ENCODE measurements at regions not wholly inside any gene's neighbourhood (a gene's known extent, or its start where the extent isn't known, plus 50 kb on each side); places are given as distances from the start of the nearest gene placed in this dataset.
"Not testable (repeated sequence)": the region's sequence is repeated elsewhere in the genome, so short reads cannot be mapped to it uniquely, and the experiment has no call there.

DNA sequence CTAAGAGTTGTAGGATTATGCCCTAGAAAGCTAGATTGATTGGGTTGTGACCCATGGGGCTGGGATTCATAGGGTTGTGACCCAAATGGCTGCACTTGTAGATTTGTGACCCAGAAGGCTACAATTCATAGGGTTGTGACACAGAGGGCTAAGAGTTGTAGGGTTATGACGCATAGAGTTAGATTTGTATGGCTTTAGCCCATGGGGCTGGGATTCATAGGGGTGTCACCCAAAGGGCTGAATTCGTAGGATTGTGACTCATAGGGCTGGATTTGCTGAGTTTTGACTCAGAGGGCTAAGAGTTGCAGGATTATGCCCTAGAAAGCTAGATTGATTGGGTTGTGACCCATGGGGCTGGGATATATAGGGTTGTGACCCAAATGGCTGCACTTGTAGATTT is 126.6 kb downstream of the CRLF2 start:
- not testable (repeated sequence) for H3K27me3 ChIP-seq (ENCODE audit: control insufficient read depth, insufficient read depth, low read length); H3K4me1 ChIP-seq (ENCODE audit: control insufficient read depth, insufficient read depth, low read length); DNase-seq; H3K4me3 ChIP-seq (ENCODE audit: low read length); H3K9me3 ChIP-seq (replicated peaks; ENCODE audit: control insufficient read depth, low read depth, low read length); H3K36me3 ChIP-seq (ENCODE audit: control insufficient read depth, insufficient read depth, low read length); H3K27ac ChIP-seq (ENCODE audit: low read length)
- 84% methylated on average over 2 of the region's 2 CpGs for WGBS (ENCODE audit: insufficient coverage)

DNA sequence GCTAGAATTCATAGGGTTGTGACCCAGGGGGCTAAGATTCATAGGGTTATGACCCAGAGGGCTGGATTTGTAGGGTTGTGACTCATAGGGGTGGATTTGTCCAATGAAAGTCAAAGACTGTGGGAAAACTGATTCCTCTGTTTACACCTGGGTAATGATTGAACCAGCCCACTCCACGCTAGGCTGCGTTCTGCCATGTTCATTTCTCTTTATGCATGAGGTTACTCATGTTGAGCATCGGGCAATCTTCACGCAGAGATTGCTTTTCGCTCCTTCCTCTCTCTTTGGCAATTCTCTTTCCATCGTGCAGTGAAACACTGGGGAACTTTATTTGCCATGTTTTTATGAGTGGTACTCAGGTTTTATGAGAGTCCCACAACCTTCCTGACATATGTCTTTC is 127.8 kb downstream of the CRLF2 start:
- DNase-seq, result no peak
- Histone ChIP-seq H3K4me1 (ENCODE audit: control insufficient read depth, insufficient read depth, low read length) (no peaks in the 10 kb centered on the region), H3K9me3 (replicated peaks; ENCODE audit: control insufficient read depth, low read depth, low read length) (peaks cover 3% of the 10 kb centered on the region), H3K27ac (ENCODE audit: low read length) (no peak overlapping the region), H3K4me3 (ENCODE audit: low read length) (no peak overlapping the region), H3K27me3 (ENCODE audit: control insufficient read depth, insufficient read depth, low read length) (no peaks in the 10 kb centered on the region), H3K36me3 (ENCODE audit: control insufficient read depth, insufficient read depth, low read length) (no peaks in the 10 kb centered on the region)
- 88% methylated on average over 4 of the region's 6 CpGs for WGBS (ENCODE audit: insufficient coverage)

DNA sequence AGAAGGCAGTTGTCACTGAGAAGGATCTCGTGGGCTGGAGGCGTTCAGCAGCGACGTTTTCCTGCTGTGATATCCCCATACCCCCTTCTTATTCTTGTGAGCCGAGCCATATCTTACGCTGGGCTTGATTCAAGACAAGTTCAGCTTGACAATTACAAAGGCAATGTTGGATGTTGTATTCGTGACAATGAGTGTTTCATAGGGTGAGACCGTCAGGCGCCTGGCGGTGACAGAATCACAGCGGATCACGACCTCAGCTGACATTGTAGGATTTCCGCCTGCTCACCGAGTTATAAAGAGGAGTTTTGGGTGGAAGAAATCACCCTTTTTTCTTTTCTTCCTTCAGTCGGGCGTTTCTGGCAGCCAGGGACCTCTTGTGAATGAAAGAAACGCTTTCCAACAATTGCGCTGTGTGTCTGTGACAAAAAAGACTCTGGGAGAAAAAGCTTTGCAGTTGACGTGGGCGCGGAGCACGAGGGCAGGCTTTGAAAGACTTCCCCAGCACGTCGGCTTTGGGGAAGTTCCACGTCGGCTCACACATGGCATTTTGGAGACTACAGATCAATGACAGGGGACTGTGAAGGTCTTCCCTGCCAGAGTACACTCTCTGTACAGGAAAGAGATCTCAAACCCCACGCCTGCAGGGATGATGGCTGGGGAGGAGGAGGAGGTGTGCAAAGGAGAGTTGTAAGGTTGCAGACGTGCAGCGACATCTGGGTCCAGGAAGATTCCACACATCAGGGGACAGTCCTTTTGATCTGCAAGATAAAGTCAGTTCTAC is 135.4 kb downstream of the CRLF2 start:
- Histone ChIP-seq H3K9me3 (replicated peaks; ENCODE audit: control insufficient read depth, low read depth, low read length) (peaks cover 4% of the 10 kb centered on the region), H3K27me3 (ENCODE audit: control insufficient read depth, insufficient read depth, low read length) (peaks cover 4% of the 10 kb centered on the region), H3K4me3 (ENCODE audit: low read length) (no peak overlapping the region), H3K27ac (ENCODE audit: low read length) (no peak overlapping the region), H3K4me1 (ENCODE audit: control insufficient read depth, insufficient read depth, low read length) (no peaks in the 10 kb centered on the region), H3K36me3 (ENCODE audit: control insufficient read depth, insufficient read depth, low read length) (no peaks in the 10 kb centered on the region)
- 21% methylated on average over 18 of the region's 29 CpGs for WGBS (ENCODE audit: insufficient coverage)
- peak; percentile 26 for DNase-seq

DNA sequence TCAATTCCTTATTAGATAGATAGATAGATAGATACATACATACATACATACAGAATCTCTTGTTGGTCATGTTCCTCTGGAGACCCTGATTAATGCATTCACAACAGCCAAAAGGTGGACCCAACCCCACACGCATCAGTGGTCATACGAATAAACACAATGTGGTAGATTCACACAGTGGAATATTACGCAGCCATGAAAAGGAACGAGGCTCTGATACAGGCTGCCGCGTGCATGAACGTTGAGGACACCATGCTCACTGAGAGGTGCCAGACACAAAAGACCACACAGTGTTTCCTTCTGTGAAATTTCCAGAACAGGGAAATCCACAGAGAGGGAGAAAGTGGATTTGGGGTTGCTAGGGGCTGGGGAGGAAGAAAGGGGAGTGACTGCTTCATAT is 136.7 kb downstream of the CRLF2 start:
- Histone ChIP-seq H3K4me3 (ENCODE audit: low read length) (no peak overlapping the region), H3K4me1 (ENCODE audit: control insufficient read depth, insufficient read depth, low read length) (no peaks in the 10 kb centered on the region), H3K9me3 (replicated peaks; ENCODE audit: control insufficient read depth, low read depth, low read length) (peaks cover 4% of the 10 kb centered on the region), H3K27ac (ENCODE audit: low read length) (no peak overlapping the region), H3K36me3 (ENCODE audit: control insufficient read depth, insufficient read depth, low read length) (no peaks in the 10 kb centered on the region), H3K27me3 (ENCODE audit: control insufficient read depth, insufficient read depth, low read length) (peaks cover 4% of the 10 kb centered on the region)
- no peak for DNase-seq
- WGBS (ENCODE audit: insufficient coverage), result 98% methylated on average over 7 of the region's 7 CpGs

DNA sequence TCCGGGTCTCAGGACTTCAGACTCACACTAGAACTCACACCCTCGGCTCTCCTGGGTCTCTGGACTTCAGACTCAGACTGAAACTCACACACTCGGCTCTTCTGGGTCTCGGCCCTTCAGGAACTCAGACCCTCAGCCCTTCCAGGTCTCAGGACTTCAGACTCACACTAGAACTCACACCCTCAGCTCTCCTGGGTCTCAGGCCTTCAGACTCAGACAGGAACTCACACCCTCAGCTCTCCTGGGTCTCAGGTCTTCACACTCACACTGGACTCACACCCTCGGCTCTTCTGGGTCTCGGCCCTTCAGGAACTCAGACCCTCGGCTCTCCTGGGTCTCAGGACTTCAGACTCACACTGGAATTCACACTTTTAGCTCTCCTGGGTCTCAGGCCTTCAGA is 137.3 kb downstream of the CRLF2 start:
- no peak overlapping the region for H3K27ac ChIP-seq (ENCODE audit: low read length)

DNA sequence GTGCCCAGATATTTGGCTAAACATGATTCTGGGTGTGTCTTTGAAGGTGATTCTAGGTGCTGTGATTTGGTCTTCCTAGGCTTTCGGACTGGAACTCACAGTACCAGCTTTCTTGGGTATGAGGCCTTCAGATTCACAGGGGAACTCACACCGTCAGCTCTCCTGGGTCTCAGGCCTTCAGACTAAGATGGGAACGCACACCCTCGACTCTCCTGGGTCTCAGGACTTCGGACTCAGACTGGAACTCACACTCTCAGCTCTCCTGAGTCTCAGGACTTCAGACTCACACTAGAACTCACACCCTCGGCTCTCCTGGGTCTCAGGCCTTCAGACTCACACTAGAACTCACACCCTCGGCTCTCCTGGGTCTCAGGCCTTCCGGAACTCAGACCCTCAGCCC is 137.7 kb downstream of the CRLF2 start:
- no peak for DNase-seq
- Histone ChIP-seq H3K27ac (ENCODE audit: low read length) (no peak overlapping the region), H3K9me3 (replicated peaks; ENCODE audit: control insufficient read depth, low read depth, low read length) (peaks cover 4% of the 10 kb centered on the region), H3K4me1 (ENCODE audit: control insufficient read depth, insufficient read depth, low read length) (no peaks in the 10 kb centered on the region), H3K27me3 (ENCODE audit: control insufficient read depth, insufficient read depth, low read length) (peaks cover 4% of the 10 kb centered on the region), H3K36me3 (ENCODE audit: control insufficient read depth, insufficient read depth, low read length) (no peaks in the 10 kb centered on the region), H3K4me3 (ENCODE audit: low read length) (no peak overlapping the region)
- WGBS (ENCODE audit: insufficient coverage), result 55% methylated on average over 8 of the region's 8 CpGs

More for the DNA sequence above, 137.3 kb downstream of the CRLF2 start:
- no peaks in the 10 kb centered on the region for H3K36me3 ChIP-seq (ENCODE audit: control insufficient read depth, insufficient read depth, low read length)
- peaks cover 4% of the 10 kb centered on the region for H3K27me3 ChIP-seq (ENCODE audit: control insufficient read depth, insufficient read depth, low read length)
- DNase-seq, result no peak
- 86% methylated on average over 7 of the region's 7 CpGs for WGBS (ENCODE audit: insufficient coverage)
- no peaks in the 10 kb centered on the region for H3K4me1 ChIP-seq (ENCODE audit: control insufficient read depth, insufficient read depth, low read length)
- H3K9me3 ChIP-seq (replicated peaks; ENCODE audit: control insufficient read depth, low read depth, low read length), result peaks cover 4% of the 10 kb centered on the region
- no peak overlapping the region for H3K4me3 ChIP-seq (ENCODE audit: low read length)

DNA sequence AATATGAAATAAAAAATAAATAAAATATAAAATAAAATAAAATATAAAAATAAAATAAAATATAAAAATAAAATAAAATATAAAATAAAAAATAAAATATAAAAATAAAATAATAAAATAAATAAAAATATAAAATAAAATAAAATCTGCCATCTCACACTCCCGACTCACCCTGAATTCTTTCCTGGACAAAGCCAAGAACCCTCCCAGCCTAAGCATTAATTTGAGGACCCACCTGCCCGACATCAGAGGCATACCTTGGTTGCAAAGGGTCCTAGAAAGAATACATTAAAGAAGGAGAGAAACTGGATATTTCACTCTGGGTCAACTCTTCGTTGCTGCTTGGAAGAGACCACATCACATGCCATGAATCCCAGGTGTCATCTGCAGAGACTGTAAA is 138.3 kb downstream of the CRLF2 start:
- Histone ChIP-seq H3K27me3 (ENCODE audit: control insufficient read depth, insufficient read depth, low read length) (peaks cover 4% of the 10 kb centered on the region), H3K4me3 (ENCODE audit: low read length) (no peak overlapping the region), H3K27ac (ENCODE audit: low read length) (no peak overlapping the region), H3K9me3 (replicated peaks; ENCODE audit: control insufficient read depth, low read depth, low read length) (peaks cover 4% of the 10 kb centered on the region), H3K4me1 (ENCODE audit: control insufficient read depth, insufficient read depth, low read length) (no peaks in the 10 kb centered on the region), H3K36me3 (ENCODE audit: control insufficient read depth, insufficient read depth, low read length) (no peaks in the 10 kb centered on the region)
- 80% methylated on average over 1 of the region's 3 CpGs for WGBS (ENCODE audit: insufficient coverage)
- DNase-seq, result no peak

DNA sequence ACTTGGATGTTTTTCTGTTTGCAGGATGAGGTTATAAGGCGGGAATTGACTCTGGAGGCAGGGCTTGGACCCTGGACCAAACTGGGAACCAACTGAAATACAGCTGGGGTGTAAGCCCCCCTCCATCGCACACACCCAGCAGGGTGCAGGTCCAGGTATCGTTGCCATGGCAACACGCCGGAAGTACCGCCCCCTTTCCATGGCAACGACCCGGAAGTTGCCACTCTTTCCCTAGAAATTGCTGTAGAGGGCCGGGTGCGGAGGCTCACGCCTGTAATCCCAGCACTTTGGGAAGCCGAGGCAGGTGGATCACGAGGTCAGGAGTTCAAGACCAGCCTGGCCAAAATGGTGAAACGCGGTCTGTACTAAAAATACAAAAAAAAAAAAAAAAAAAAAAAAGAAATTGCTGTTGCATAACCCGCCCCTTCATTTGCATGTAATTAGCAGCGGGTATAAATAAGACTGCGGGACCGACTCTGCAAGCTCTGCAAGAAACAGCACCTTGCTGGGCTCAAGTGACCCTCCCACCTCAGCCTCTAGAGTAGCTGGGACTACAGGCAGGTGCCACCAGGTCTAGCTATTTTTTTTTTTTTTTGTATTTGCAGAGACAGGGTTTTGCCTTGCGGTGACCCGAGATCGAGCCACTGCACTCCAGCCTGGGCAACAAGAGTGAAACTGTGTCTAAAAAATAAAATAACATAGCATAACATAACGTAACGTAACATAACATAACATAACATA is 139.6 kb downstream of the CRLF2 start:
- no peak for DNase-seq
- Histone ChIP-seq H3K27me3 (ENCODE audit: control insufficient read depth, insufficient read depth, low read length) (peaks cover 4% of the 10 kb centered on the region), H3K36me3 (ENCODE audit: control insufficient read depth, insufficient read depth, low read length) (no peaks in the 10 kb centered on the region), H3K27ac (ENCODE audit: low read length) (no peak overlapping the region), H3K9me3 (replicated peaks; ENCODE audit: control insufficient read depth, low read depth, low read length) (peaks cover 4% of the 10 kb centered on the region), H3K4me1 (ENCODE audit: control insufficient read depth, insufficient read depth, low read length) (no peaks in the 10 kb centered on the region), H3K4me3 (ENCODE audit: low read length) (no peak overlapping the region)
- 88% methylated on average over 9 of the region's 24 CpGs for WGBS (ENCODE audit: insufficient coverage)

DNA sequence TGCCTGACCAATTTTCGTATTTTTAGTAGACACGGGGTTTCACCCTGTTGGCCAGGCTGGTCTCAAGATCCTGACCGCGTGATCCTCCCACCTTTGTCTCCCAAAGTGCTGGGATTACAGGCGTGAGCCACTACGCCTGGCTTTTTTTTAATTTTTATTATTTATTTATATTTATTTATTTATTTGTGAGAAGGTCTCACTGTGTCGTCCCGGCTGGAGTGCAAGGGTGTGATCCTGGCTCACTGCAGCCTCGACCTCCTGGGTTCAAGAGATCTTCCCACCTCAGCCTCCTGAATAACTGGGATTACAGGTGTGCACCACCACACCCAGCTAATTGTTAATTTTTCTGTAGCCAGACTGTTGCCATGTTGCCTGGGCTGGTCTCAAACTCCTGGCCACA is 141.1 kb downstream of the CRLF2 start:
- WGBS (ENCODE audit: insufficient coverage), result 98% methylated on average over 5 of the region's 9 CpGs
- no peak for DNase-seq
- Histone ChIP-seq H3K36me3 (ENCODE audit: control insufficient read depth, insufficient read depth, low read length) (no peaks in the 10 kb centered on the region), H3K4me3 (ENCODE audit: low read length) (no peak overlapping the region), H3K4me1 (ENCODE audit: control insufficient read depth, insufficient read depth, low read length) (no peaks in the 10 kb centered on the region), H3K27me3 (ENCODE audit: control insufficient read depth, insufficient read depth, low read length) (no peaks in the 10 kb centered on the region), H3K27ac (ENCODE audit: low read length) (no peak overlapping the region), H3K9me3 (replicated peaks; ENCODE audit: control insufficient read depth, low read depth, low read length) (peaks cover 4% of the 10 kb centered on the region)

DNA sequence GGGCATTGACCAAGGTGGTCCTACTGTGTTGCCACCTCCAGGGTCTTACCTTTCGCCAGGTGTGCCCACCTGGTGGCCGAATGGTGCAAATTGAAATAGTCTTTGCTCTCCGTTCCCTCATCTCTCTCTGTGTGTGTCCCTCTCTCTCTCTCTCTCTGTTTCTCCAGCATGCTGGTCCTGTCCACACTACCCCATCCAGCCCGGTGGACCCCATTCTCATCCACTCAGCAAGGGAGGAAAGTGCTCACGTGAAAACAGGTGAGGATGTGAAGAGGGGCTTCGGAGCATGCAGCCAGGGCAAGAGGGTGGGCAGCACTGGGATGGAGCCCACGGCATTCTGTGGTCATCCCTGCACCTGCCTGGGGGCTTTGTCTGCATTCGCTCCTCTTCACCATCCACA is 150.1 kb downstream of the CRLF2 start:
- Histone ChIP-seq H3K4me1 (ENCODE audit: control insufficient read depth, insufficient read depth, low read length) (no peaks in the 10 kb centered on the region), H3K36me3 (ENCODE audit: control insufficient read depth, insufficient read depth, low read length) (no peaks in the 10 kb centered on the region), H3K4me3 (ENCODE audit: low read length) (no peak overlapping the region), H3K27me3 (ENCODE audit: control insufficient read depth, insufficient read depth, low read length) (no peaks in the 10 kb centered on the region), H3K27ac (ENCODE audit: low read length) (no peak overlapping the region), H3K9me3 (replicated peaks; ENCODE audit: control insufficient read depth, low read depth, low read length) (peaks cover 13% of the 10 kb centered on the region)
- 94% methylated on average over 5 of the region's 8 CpGs for WGBS (ENCODE audit: insufficient coverage)
- no peak for DNase-seq

Data from muscle of leg (tissue), 3 donors.